H1 (cell line): ENCODE measurements at regions not wholly inside any gene's neighbourhood (a gene's known extent, or its start where the extent isn't known, plus 50 kb on each side); places are given as distances from the start of the nearest gene placed in this dataset.

Source experiments
- CTCF ChIA-PET: fragments of 300-600 bp; sonication (Branson Sonifier 250); formaldehyde crosslinking; loops from one replicate; lab custom pipeline; 2021; ENCODE audit not compliant: partially characterized antibody; lab: Charles Lee
- POLR2A ChIA-PET: fragments of 300-600 bp; sonication (Branson Sonifier 250); formaldehyde crosslinking; loops from one replicate; lab custom pipeline; 2021; ENCODE audit warnings: inconsistent platforms; ENCODE audit not compliant: partially characterized antibody; lab: Charles Lee
- DNase-seq, 2 experiments: peaks; one replicate each; pipeline versions ENCODE4 v3.0.0 to v3.0.0-alpha.2; 2010 to 2022; ENCODE audit warnings: low spot score in 2 of 2, low read depth in 1 of 2, mixed read lengths in 1 of 2
- FAIRE-seq: peaks from 2 replicates; lab custom pipeline; 2011; peaks lifted over from hg19 to GRCh38; lab: Jason Lieb, UNC
- H2AFZ ChIP-seq: 2 replicates; pipeline ENCODE4 v1.8.1; 2012; ENCODE audit warnings: low read length, inconsistent platforms
- H2AK5ac ChIP-seq: 2 replicates; pipeline ENCODE4 v1.6.1; 2013; ENCODE audit warnings: low read depth, low read length
- H2BK120ac ChIP-seq: replicated peaks from 2 replicates; pipeline ENCODE3; 2013; ENCODE audit warnings: low read depth, low read length, inconsistent platforms
- H2BK12ac ChIP-seq: 2 replicates; pipeline ENCODE4 v1.6.1; 2013; ENCODE audit warnings: low read depth, low read length
- H2BK15ac ChIP-seq: 2 replicates; pipeline ENCODE4 v1.6.1; 2013; ENCODE audit warnings: low read length
- H2BK20ac ChIP-seq: 2 replicates; pipeline ENCODE4 v1.6.1; 2013; ENCODE audit warnings: low read length
- H2BK5ac ChIP-seq: 2 replicates; pipeline ENCODE4 v1.6.1; 2013; ENCODE audit warnings: low read depth, low read length
- H3K14ac ChIP-seq: 2 replicates; pipeline ENCODE4 v1.6.1; 2013; ENCODE audit warnings: inconsistent platforms; ENCODE audit not compliant: insufficient read length
- H3K18ac ChIP-seq: 2 replicates; pipeline ENCODE4 v1.6.1; 2013; ENCODE audit warnings: low read length; ENCODE audit errors: extremely low read depth
- H3K23ac ChIP-seq: 2 replicates; pipeline ENCODE4 v1.6.1; 2013; ENCODE audit warnings: inconsistent platforms; ENCODE audit not compliant: insufficient read length
- H3K23me2 ChIP-seq: 2 replicates; pipeline ENCODE4 v1.6.1; 2013; ENCODE audit warnings: low read depth, low read length
- H3K27ac ChIP-seq: 2 replicates; pipeline ENCODE4 v1.6.1; 2011; ENCODE audit warnings: low read depth, low read length, inconsistent platforms
- H3K27me3 ChIP-seq, 4 experiments: replicated peaks in 1 of 4; 1 replicate in 1 of 4; 2 replicates in 3 of 4; pipeline versions ENCODE4 v1.6.1 to v1.8.1; 2011 to 2013; ENCODE audit warnings: low read length in 3 of 4, mild to moderate bottlenecking in 3 of 4, inconsistent platforms in 2 of 4, mixed read lengths in 2 of 4, moderate library complexity in 1 of 4; ENCODE audit not compliant: control insufficient read depth in 3 of 4, insufficient read depth in 3 of 4; ENCODE audit errors: extremely low read depth in 1 of 4
- H3K36me3 ChIP-seq, 4 experiments: 2 replicates each; pipeline versions ENCODE4 v1.6.1 to v1.8.1; 2011 to 2013; ENCODE audit warnings: mild to moderate bottlenecking in 4 of 4, low read length in 3 of 4, moderate library complexity in 2 of 4, control low read depth in 1 of 4, inconsistent platforms in 1 of 4; ENCODE audit not compliant: insufficient read depth in 4 of 4, control insufficient read depth in 2 of 4
- H3K4ac ChIP-seq: replicated peaks from 2 replicates; pipeline ENCODE3; 2013; ENCODE audit warnings: low read length, low read depth, mixed read lengths, inconsistent platforms; ENCODE audit not compliant: insufficient read length
- H3K4me1 ChIP-seq, 4 experiments: replicated peaks in 1 of 4; 1 replicate in 1 of 4; 2 replicates in 3 of 4; pipeline versions ENCODE4 v1.6.1 to v1.8.1; 2011 to 2013; ENCODE audit warnings: low read length in 3 of 4, inconsistent platforms in 2 of 4, mixed read lengths in 1 of 4; ENCODE audit not compliant: insufficient read depth in 4 of 4, control insufficient read depth in 3 of 4
- H3K4me2 ChIP-seq, 2 experiments: 2 replicates each; pipeline versions ENCODE4 v1.6.1 to v1.8.1; 2011 to 2013; ENCODE audit warnings: low read depth in 2 of 2, low read length in 2 of 2, control low read depth in 1 of 2, inconsistent platforms in 1 of 2, mild to moderate bottlenecking in 1 of 2; ENCODE audit not compliant: insufficient read depth in 1 of 2
- H3K4me3 ChIP-seq, 4 experiments: fragments of 200-600, 300-600 bp in 1 of 4; sonication (generic), shearing (Covaris generic), sonication (Bioruptor Twin) in 1 of 4; 2 replicates each; pipeline versions ENCODE4 v1.5.1 to v1.8.1; 2011 to 2016; ENCODE audit warnings: low read length in 4 of 4, low read depth in 3 of 4, control low read depth in 2 of 4, inconsistent platforms in 2 of 4, mild to moderate bottlenecking in 2 of 4, mixed read lengths in 1 of 4, moderate library complexity in 1 of 4; ENCODE audit not compliant: insufficient read depth in 2 of 4; ENCODE audit errors: extremely low read depth in 1 of 4
- H3K56ac ChIP-seq: replicated peaks from 2 replicates; pipeline ENCODE3; 2013; ENCODE audit warnings: low read depth, mild to moderate bottlenecking, mixed read lengths, low read length, inconsistent platforms; ENCODE audit not compliant: insufficient read length
- H3K79me1 ChIP-seq: 2 replicates; pipeline ENCODE4 v1.6.1; 2013; ENCODE audit warnings: low read depth, low read length, control low read depth
- H3K79me2 ChIP-seq, 2 experiments: 2 replicates each; pipeline versions ENCODE4 v1.6.1 to v1.8.1; 2012 to 2013; ENCODE audit warnings: low read length in 2 of 2, mild to moderate bottlenecking in 2 of 2, inconsistent platforms in 1 of 2; ENCODE audit not compliant: insufficient read depth in 2 of 2, control insufficient read depth in 1 of 2
- H3K9ac ChIP-seq, 4 experiments: replicated peaks in 1 of 4; 1 replicate in 1 of 4; 2 replicates in 3 of 4; pipeline versions ENCODE4 v1.6.1 to v1.8.1; 2011 to 2013; ENCODE audit warnings: low read depth in 3 of 4, low read length in 3 of 4, control low read depth in 2 of 4, mild to moderate bottlenecking in 2 of 4, moderate library complexity in 2 of 4, inconsistent platforms in 1 of 4; ENCODE audit errors: extremely low read depth in 1 of 4
- H3K9me3 ChIP-seq, 2 experiments: 2 replicates each; pipeline versions ENCODE4 v1.6.1 to v1.8.1; 2012 to 2013; ENCODE audit warnings: mild to moderate bottlenecking in 2 of 2, moderate library complexity in 2 of 2, control low read depth in 1 of 2, inconsistent platforms in 1 of 2, low read depth in 1 of 2, low read length in 1 of 2, mixed read lengths in 1 of 2; ENCODE audit not compliant: insufficient read depth in 2 of 2
- H4K20me1 ChIP-seq, 2 experiments: replicated peaks in 1 of 2; 2 replicates each; pipeline versions ENCODE3 to v1.8.1; 2011 to 2013; ENCODE audit warnings: inconsistent platforms in 2 of 2, low read length in 2 of 2, mild to moderate bottlenecking in 1 of 2; ENCODE audit not compliant: insufficient read depth in 2 of 2, control insufficient read depth in 1 of 2
- H4K5ac ChIP-seq: 2 replicates; pipeline ENCODE4 v1.6.1; 2013; ENCODE audit warnings: low read length, low read depth, mixed read lengths, inconsistent platforms; ENCODE audit not compliant: insufficient read length
- H4K8ac ChIP-seq: 2 replicates; pipeline ENCODE4 v1.8.0; 2013; ENCODE audit warnings: mild to moderate bottlenecking, moderate library complexity, low read length, inconsistent platforms; ENCODE audit not compliant: insufficient read depth; ENCODE audit errors: extremely low read depth
- H4K91ac ChIP-seq: replicated peaks from 2 replicates; pipeline ENCODE3; 2013; ENCODE audit warnings: low read length, mixed read lengths, inconsistent platforms; ENCODE audit not compliant: insufficient read length
- BACH1 ChIP-seq: IDR thresholded peaks from 2 replicates; pipeline ENCODE4 v1.6.1; 2012; ENCODE audit warnings: low read length, improper control_type of control experiment
- CHD2 ChIP-seq: IDR thresholded peaks from 2 replicates; pipeline ENCODE4 v1.6.1; 2012; ENCODE audit warnings: low read length, improper control_type of control experiment
- CTBP2 ChIP-seq: IDR thresholded peaks from 2 replicates; pipeline ENCODE4 v1.7.0; 2011; ENCODE audit warnings: borderline replicate concordance, mild to moderate bottlenecking, moderate library complexity, mixed read lengths, low read length; ENCODE audit not compliant: insufficient read depth, insufficient read length
- JUND ChIP-seq: IDR thresholded peaks from 2 replicates; pipeline ENCODE4 v1.6.1; 2011; ENCODE audit warnings: mild to moderate bottlenecking, improper control_type of control experiment, low read length
- RXRA ChIP-seq: IDR thresholded peaks from 2 replicates; pipeline ENCODE4 v1.6.1; 2011; ENCODE audit warnings: low read depth, mild to moderate bottlenecking, low read length, moderate library complexity; ENCODE audit not compliant: insufficient read depth
- SIRT6 ChIP-seq: IDR thresholded peaks from one replicate; pipeline ENCODE4 v1.7.1; 2012; ENCODE audit warnings: low read length, inconsistent platforms
- SP2 ChIP-seq: IDR thresholded peaks from 2 replicates; pipeline ENCODE4 v1.6.1; 2012; ENCODE audit warnings: mild to moderate bottlenecking, low read length, inconsistent platforms
- TAF7 ChIP-seq: optimal IDR thresholded peaks from 2 replicates; pipeline ENCODE3; 2011; ENCODE audit warnings: low read depth, mild to moderate bottlenecking, inconsistent platforms, low read length, moderate library complexity, borderline replicate concordance
- TCF12 ChIP-seq: IDR thresholded peaks from 2 replicates; pipeline ENCODE4 v1.6.1; 2011; ENCODE audit warnings: low read depth, mild to moderate bottlenecking, low read length
- TEAD4 ChIP-seq: IDR thresholded peaks from 2 replicates; pipeline ENCODE4 v1.6.1; 2012; ENCODE audit warnings: low read depth, low read length, inconsistent platforms, mixed read lengths
- ZNF274 ChIP-seq: IDR thresholded peaks from 2 replicates; pipeline ENCODE4 v1.7.0; 2012; ENCODE audit warnings: low read length, borderline replicate concordance; ENCODE audit errors: extremely low read depth
- WGBS, 2 experiments: shearing (Covaris generic) in 1 of 2; methylation state at CpG; one replicate each; pipeline versions ENCODE4 v1.1.6 to v1.1.7; 2013 to 2015; ENCODE audit warnings: low lambda C conversion rate in 2 of 2, mixed read lengths in 2 of 2, inconsistent platforms in 1 of 2, low coverage in 1 of 2, missing lambda C conversion rate in 1 of 2; ENCODE audit not compliant: insufficient replicate concordance in 2 of 2, insufficient coverage in 1 of 2, insufficient read length in 1 of 2; ENCODE audit errors: extremely low coverage in 1 of 2, missing lambda C conversion rate in 1 of 2; 5-methylcytosine and 5-hydroxymethylcytosine counted together
- TF ChIP-seq, protein P1 (sequence below), 3 experiments: IDR thresholded peaks; 1 replicate in 2 of 3; 2 replicates in 1 of 3; pipeline versions ENCODE4 v1.5.1 to v1.6.1; 2011; ENCODE audit warnings: low read length in 3 of 3, mild to moderate bottlenecking in 3 of 3, inconsistent platforms in 2 of 3, low read depth in 1 of 3, moderate library complexity in 1 of 3; ENCODE audit not compliant: insufficient read depth in 1 of 3; ENCODE audit errors: control extremely low read depth in 1 of 3

DNA sequence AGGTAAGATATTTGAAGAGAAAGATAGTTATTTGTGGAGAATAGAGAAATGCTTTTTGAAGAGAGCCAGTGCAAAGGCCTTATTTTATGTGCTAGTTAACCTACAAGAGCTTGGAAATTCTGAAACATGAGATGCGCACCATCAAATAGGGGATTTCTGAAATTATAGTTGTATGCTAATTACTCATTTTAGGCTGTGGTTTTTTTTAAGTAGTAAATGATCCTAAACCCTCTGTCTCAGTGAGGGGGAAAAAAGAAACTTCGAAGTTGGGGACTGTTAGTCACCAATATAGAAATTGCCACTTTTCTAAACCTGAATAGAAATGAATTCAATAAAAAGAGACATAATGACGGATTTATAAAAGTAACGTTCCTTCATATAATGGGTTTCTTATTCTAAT lies 119.3 kb upstream of the MDFIC start:
- Histone ChIP-seq H2BK12ac (no peak overlapping the region), H3K79me1 (no peaks in the 10 kb centered on the region), H3K4me3 (no peak overlapping the region), H2AFZ (no peak overlapping the region), H3K18ac (no peak overlapping the region), H3K27ac (no peak overlapping the region), H3K27me3 (no peaks in the 10 kb centered on the region), H4K8ac (no peak overlapping the region), H4K91ac (no peak overlapping the region), H3K79me2 (no peaks in the 10 kb centered on the region), H3K23me2 (no peaks in the 10 kb centered on the region), H2BK20ac (no peak overlapping the region), H3K36me3 (no peaks in the 10 kb centered on the region), H2BK120ac (no peak overlapping the region), H2AK5ac (no peak overlapping the region), H3K9ac (no peak overlapping the region), H3K4me2 (no peak overlapping the region), H3K9me3 (no peaks in the 10 kb centered on the region), H3K56ac (no peak overlapping the region), H2BK15ac (no peak overlapping the region), H3K14ac (no peak overlapping the region), H2BK5ac (no peak overlapping the region), H3K4ac (no peak overlapping the region), H3K4me1 (no peaks in the 10 kb centered on the region), H4K5ac (no peak overlapping the region), H3K23ac (no peak overlapping the region), H4K20me1 (no peaks in the 10 kb centered on the region)
- CTCF ChIA-PET = interaction anchor here (1.0 kb wide), 1 partner anchor 15 kb away, joined by 3 read pairs; no protein-coding TSS in a partner anchor
- FAIRE-seq (no peak), DNase-seq (no peak)
- POLR2A ChIA-PET = no interaction called here
- WGBS, 2 experiments = 87% methylated on average over 4 of the region's 4 CpGs; no CpG with 5 or more reads in 1 of the 2 experiments
- TF ChIP-seq TCF12 (no peak), SP2 (no peak), ZNF274 (no peak), TEAD4 (no peak), RXRA (no peak), BACH1 (no peak), CHD2 (no peak), TAF7 (no peak), CTBP2 (no peak), JUND (no peak), SIRT6 (no peak)
- TF ChIP-seq, protein P1, sequence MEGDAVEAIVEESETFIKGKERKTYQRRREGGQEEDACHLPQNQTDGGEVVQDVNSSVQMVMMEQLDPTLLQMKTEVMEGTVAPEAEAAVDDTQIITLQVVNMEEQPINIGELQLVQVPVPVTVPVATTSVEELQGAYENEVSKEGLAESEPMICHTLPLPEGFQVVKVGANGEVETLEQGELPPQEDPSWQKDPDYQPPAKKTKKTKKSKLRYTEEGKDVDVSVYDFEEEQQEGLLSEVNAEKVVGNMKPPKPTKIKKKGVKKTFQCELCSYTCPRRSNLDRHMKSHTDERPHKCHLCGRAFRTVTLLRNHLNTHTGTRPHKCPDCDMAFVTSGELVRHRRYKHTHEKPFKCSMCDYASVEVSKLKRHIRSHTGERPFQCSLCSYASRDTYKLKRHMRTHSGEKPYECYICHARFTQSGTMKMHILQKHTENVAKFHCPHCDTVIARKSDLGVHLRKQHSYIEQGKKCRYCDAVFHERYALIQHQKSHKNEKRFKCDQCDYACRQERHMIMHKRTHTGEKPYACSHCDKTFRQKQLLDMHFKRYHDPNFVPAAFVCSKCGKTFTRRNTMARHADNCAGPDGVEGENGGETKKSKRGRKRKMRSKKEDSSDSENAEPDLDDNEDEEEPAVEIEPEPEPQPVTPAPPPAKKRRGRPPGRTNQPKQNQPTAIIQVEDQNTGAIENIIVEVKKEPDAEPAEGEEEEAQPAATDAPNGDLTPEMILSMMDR (IDR thresholded peaks at IDR 0.05; ENCODE audit: control extremely low read depth in 1 of 3, insufficient read depth in 1 of 3, low read depth in 1 of 3, low read length in 3 of 3) = no peak
